Ureter (tissue), 1 donor: ENCODE measurements at regions not wholly inside any gene's neighbourhood (a gene's known extent, or its start where the extent isn't known, plus 50 kb on each side); places are given as distances from the start of the nearest gene placed in this dataset.

ENCODE experiments used
- DNase-seq: peaks from one replicate; pipeline ENCODE4 v3.0.0-alpha.2; 2020; ENCODE audit warnings: low spot score
- donor health status: DM: yes; HTN: yes; CAD: no.

GRCh38 chr10:81019029-81019890, 481.6 kb downstream of the SH2D4B start:
- DNase-seq: peak; percentile 49

- DNase-seq: no peak
Observed at GRCh38 chr10:81021428-81022129, 483.9 kb downstream of the SH2D4B start.

- DNase-seq: no peak
Observed at GRCh38 chr10:81026591-81026990, 488.9 kb downstream of the SH2D4B start.

- DNase-seq: no peak
Observed at GRCh38 chr10:81027223-81027622, 489.5 kb downstream of the SH2D4B start.

GRCh38 chr10:81027706-81028105, 490.0 kb downstream of the SH2D4B start:
- no peak for DNase-seq

GRCh38 chr10:81031774-81032173, 494.1 kb downstream of the SH2D4B start:
- DNase-seq: no peak

- no peak for DNase-seq
Observed at GRCh38 chr10:81034383-81034782, 496.7 kb downstream of the SH2D4B start.

GRCh38 chr10:81036257-81036656, 498.6 kb downstream of the SH2D4B start:
- no peak for DNase-seq

- no peak for DNase-seq
Observed at GRCh38 chr10:81040031-81040430, 502.3 kb downstream of the SH2D4B start.

GRCh38 chr10:81040940-81041339, 503.2 kb downstream of the SH2D4B start:
- DNase-seq: no peak

- DNase-seq: no peak
Observed at GRCh38 chr10:81042647-81043046, 504.9 kb downstream of the SH2D4B start.

- DNase-seq: no peak
Observed at GRCh38 chr10:81065474-81065873, 527.8 kb downstream of the SH2D4B start.

- no peak for DNase-seq
Observed at GRCh38 chr10:81068460-81068859, 530.8 kb downstream of the SH2D4B start.

GRCh38 chr10:81071087-81071796, 533.5 kb downstream of the SH2D4B start:
- no peak for DNase-seq

- DNase-seq: no peak
Observed at GRCh38 chr10:81073155-81073554, 535.5 kb downstream of the SH2D4B start.

GRCh38 chr10:81081887-81082620, 544.4 kb downstream of the SH2D4B start:
- DNase-seq: no peak

GRCh38 chr10:81082621-81083376, 545.1 kb downstream of the SH2D4B start:
- DNase-seq: no peak

- DNase-seq: no peak
Observed at GRCh38 chr10:81093056-81093455, 555.4 kb downstream of the SH2D4B start.

- no peak for DNase-seq
Observed at GRCh38 chr10:81095238-81095637, 557.5 kb downstream of the SH2D4B start.

- DNase-seq: no peak
Observed at GRCh38 chr10:81096558-81096957, 558.9 kb downstream of the SH2D4B start.

GRCh38 chr10:81101062-81101461, 563.4 kb downstream of the SH2D4B start:
- no peak for DNase-seq
